Peyer's patch (tissue), 4 donors: ENCODE measurements at regions not wholly inside any gene's neighbourhood (a gene's known extent, or its start where the extent isn't known, plus 50 kb on each side); places are given as distances from the start of the nearest gene placed in this dataset.
"Not testable (repeated sequence)": the region's sequence is repeated elsewhere in the genome, so short reads cannot be mapped to it uniquely, and the experiment has no call there.

Experiments used
- DNase-seq, 3 donors: peaks; one replicate each; pipeline ENCODE4 v3.0.0-alpha.2; 2017 to 2019
- H3K27ac ChIP-seq, 4 donors: fragments of 200-600 bp; sonication (generic); one replicate each; pipeline ENCODE4 v1.5.1; 2016 to 2019
- H3K27me3 ChIP-seq, 2 donors: fragments of 200-600 bp; sonication (generic); one replicate each; pipeline ENCODE4 v1.5.1; 2019
- H3K36me3 ChIP-seq, 3 donors: fragments of 200-600 bp; sonication (generic); one replicate each; pipeline ENCODE4 v1.5.1; 2016 to 2019
- H3K4me1 ChIP-seq, 4 donors: fragments of 200-600 bp; sonication (generic); one replicate each; pipeline ENCODE4 v1.5.1; 2016 to 2019
- H3K4me3 ChIP-seq, 4 donors: fragments of 200-600 bp; sonication (generic); 1 replicate in 3 of 4; 2 replicates in 1 of 4; pipeline ENCODE4 v1.5.1; 2016 to 2019; ENCODE audit warnings: mild to moderate bottlenecking in 1 of 4
- H3K9me3 ChIP-seq, 4 donors: fragments of 200-600 bp; sonication (generic); one replicate each; pipeline ENCODE4 v1.5.1; 2016 to 2019; ENCODE audit warnings: mild to moderate bottlenecking in 1 of 4
- POLR2A ChIP-seq, 2 donors: fragments of 450-650 bp; IDR thresholded peaks; one replicate each; pipeline ENCODE4 v1.5.1; 2017; ENCODE audit warnings: antibody characterized with exemption in 2 of 2, mild to moderate bottlenecking in 2 of 2, moderate library complexity in 2 of 2
- TF ChIP-seq, protein P1 (sequence below), 6 experiments: fragments of 450-650 bp in 4 of 6; fragments of 200-600 bp in 2 of 6; sonication (generic) in 1 of 6; IDR thresholded peaks; one replicate each; pipeline ENCODE4 v1.5.1; 2017 to 2019; ENCODE audit warnings: antibody characterized with exemption in 6 of 6, mild to moderate bottlenecking in 3 of 6, moderate library complexity in 1 of 6

DNA sequence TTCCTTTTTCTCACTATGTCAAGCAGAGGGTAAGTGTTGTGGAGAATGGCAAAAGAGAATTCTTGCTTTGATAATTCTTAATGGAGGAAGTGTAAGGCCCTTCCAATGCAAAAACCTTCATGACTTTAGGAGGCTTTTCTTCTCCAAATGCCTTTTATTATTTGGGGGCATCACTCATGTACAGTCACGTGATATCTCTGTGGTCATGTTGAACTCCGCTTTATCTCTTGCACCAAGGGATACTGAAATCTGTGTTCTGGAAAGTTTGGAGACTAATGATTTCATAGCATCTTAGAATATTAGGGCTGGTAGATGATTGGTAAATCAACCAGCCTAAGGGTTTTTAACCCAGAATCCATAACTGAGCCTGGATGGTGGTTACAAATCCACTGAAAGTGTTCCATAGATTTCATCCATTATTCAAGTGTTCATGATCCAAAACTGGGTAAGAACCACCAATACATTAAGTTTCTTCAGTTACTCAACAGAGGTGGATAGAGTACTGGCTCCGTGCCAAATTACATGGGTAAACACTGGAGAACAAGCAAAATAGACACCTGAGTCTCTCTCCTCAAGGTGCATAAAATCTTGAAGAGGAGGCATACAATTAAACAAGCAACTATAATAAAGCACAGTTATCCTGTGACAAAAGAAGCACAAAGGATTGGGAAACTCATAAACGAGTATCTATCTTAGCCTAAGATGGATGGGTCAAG lies 169.6 kb upstream of the EPHA4 start:
- no peaks in the 10 kb centered on the region for H3K4me1 ChIP-seq
- H3K36me3 ChIP-seq = no peaks in the 10 kb centered on the region
- no peaks in the 10 kb centered on the region for H3K9me3 ChIP-seq
- no peak overlapping the region for H3K4me3 ChIP-seq
- DNase-seq = no peak
- H3K27me3 ChIP-seq = no peaks in the 10 kb centered on the region
- TF ChIP-seq POLR2A (IDR thresholded peaks at IDR 0.05) = no peak
- TF ChIP-seq, protein P1, sequence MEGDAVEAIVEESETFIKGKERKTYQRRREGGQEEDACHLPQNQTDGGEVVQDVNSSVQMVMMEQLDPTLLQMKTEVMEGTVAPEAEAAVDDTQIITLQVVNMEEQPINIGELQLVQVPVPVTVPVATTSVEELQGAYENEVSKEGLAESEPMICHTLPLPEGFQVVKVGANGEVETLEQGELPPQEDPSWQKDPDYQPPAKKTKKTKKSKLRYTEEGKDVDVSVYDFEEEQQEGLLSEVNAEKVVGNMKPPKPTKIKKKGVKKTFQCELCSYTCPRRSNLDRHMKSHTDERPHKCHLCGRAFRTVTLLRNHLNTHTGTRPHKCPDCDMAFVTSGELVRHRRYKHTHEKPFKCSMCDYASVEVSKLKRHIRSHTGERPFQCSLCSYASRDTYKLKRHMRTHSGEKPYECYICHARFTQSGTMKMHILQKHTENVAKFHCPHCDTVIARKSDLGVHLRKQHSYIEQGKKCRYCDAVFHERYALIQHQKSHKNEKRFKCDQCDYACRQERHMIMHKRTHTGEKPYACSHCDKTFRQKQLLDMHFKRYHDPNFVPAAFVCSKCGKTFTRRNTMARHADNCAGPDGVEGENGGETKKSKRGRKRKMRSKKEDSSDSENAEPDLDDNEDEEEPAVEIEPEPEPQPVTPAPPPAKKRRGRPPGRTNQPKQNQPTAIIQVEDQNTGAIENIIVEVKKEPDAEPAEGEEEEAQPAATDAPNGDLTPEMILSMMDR (IDR thresholded peaks at IDR 0.05) = no peak
- H3K27ac ChIP-seq = no peak overlapping the region

DNA sequence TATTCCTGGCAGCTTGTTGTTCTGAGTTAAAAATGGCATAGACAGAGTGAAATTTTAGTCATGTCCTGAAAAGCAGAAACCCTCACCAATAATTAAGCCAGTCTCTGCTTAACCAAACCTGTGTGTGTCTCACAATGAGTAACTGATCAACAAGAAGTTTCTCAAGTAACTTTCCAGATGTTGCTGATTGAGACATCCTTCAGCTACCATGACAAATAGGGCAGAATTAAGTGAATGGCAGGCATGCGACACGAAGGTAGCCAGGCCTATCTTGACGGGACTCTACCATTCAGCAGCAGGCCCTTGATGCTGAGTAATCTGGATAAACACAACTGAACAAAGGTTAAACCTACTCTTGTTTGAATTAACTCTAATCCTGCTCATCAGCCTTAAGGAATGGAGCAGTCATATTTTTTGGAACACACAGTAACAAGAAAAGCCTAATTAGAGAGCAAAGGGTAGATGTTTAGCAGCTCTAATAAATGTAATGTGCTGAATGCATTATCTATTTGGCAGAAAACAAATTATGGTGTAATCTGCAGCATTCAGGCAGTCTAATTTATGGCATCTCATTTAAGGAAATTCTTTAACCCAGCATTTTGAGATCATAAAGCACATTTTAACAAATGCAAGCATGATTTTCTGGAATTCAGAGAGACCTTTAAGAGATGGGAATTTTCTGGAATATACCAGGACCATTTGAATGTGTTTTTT lies 159.5 kb upstream of the EPHA4 start:
- H3K4me1 ChIP-seq = no peaks in the 10 kb centered on the region
- TF ChIP-seq, protein P1 (IDR thresholded peaks at IDR 0.05) = no peak
- no peaks in the 10 kb centered on the region for H3K27me3 ChIP-seq
- no peak overlapping the region for H3K4me3 ChIP-seq
- no peak for DNase-seq
- no peaks in the 10 kb centered on the region for H3K36me3 ChIP-seq
- H3K27ac ChIP-seq = no peak overlapping the region
- no peaks in the 10 kb centered on the region for H3K9me3 ChIP-seq

DNA sequence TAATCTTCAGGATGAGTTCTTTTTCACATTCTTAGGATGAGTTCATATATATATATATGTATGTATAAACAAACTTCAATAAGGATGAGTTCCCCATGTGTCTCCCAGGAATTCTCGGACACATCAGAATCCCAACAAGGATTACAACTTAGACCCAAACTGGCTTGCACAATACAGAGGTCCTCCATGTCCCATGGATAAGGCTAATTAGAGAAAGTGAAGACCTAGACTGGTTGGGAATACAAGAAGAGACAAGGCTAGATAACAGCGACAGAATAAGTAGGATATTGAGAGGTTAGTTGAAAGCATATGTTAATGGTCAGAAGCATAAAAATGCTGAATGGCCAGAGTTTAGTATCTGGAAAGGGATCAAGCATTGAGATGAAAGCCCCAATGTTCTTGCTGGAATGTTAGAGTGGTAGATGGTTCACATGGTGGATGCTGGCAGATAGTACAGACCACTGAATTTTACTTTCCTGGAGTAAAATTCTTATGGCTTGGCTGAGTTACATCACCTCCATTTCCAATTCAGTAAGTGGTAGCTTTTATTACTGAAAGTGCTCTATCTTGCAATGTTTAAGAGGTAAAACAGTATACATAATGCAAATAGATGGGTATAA lies 154.9 kb upstream of the EPHA4 start:
- no peaks in the 10 kb centered on the region for H3K27me3 ChIP-seq
- TF ChIP-seq POLR2A (IDR thresholded peaks at IDR 0.05) = no peak
- TF ChIP-seq, protein P1 (IDR thresholded peaks at IDR 0.05) = no peak
- H3K27ac ChIP-seq = no peak overlapping the region
- H3K36me3 ChIP-seq = no peaks in the 10 kb centered on the region
- H3K4me1 ChIP-seq = no peaks in the 10 kb centered on the region
- H3K4me3 ChIP-seq = no peak overlapping the region
- no peaks in the 10 kb centered on the region for H3K9me3 ChIP-seq
- no peak for DNase-seq

DNA sequence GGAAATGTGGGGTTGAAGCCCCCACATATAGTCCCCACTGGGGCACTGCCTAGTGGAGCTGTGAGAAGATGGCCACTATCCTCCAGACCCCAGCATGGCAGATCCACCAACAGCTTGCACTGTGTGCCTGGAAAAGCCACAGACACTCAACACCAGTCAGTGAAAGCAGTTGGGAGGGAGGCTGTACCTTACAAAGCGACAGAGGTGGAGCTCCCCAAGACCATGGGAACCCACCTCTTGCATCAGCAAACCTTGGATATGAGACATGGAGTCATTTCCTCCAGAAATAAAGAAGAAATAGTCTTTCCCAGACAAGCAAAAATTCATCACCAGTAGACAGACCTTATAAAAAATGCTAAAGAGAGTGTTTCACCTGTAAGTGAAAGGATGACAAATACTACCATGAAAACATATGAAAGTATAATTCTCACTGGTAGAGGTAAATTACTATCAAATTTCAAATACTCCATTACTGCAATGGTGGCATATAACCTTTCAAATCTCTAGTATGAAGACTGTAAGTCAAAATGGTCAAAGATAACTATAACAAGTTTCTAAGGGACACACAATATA lies 152.6 kb upstream of the EPHA4 start:
- TF ChIP-seq, protein P1 (IDR thresholded peaks at IDR 0.05) = no peak
- no peak for TF ChIP-seq POLR2A (IDR thresholded peaks at IDR 0.05)
- no peak overlapping the region for H3K27ac ChIP-seq
- no peak overlapping the region for H3K4me3 ChIP-seq
- H3K4me1 ChIP-seq = no peaks in the 10 kb centered on the region
- no peaks in the 10 kb centered on the region for H3K9me3 ChIP-seq
- no peaks in the 10 kb centered on the region for H3K36me3 ChIP-seq
- DNase-seq = no peak
- no peaks in the 10 kb centered on the region for H3K27me3 ChIP-seq

DNA sequence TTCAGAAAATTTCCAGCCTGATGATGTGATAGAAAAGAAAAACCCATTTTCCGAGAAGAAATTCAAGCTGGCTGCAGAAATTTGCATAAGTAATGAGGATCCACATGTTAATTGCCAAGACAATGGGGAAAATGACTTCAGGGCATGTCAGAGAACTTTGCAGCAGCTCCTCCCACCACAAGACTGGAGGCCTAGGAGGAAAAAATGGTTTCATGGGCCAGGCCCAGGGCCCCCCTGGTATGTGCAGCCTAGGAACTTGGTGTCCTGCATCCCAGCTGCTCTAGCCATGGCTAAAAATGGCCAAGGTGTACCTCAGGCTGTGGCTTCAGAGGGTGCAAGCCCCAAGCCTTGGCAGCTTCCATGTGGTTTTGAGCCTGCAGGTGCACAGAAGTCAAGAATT lies 152.0 kb upstream of the EPHA4 start:
- not testable (repeated sequence) for DNase-seq, H3K4me1 ChIP-seq, H3K27ac ChIP-seq, H3K9me3 ChIP-seq, H3K27me3 ChIP-seq, H3K36me3 ChIP-seq, H3K4me3 ChIP-seq
